CD4-positive, alpha-beta T cell treated with Interleukin-6 for 4 hours (primary cell): ENCODE measurements at regions not wholly inside any gene's neighbourhood (a gene's known extent, or its start where the extent isn't known, plus 50 kb on each side); places are given as distances from the start of the nearest gene placed in this dataset.
"Not testable (repeated sequence)": the region's sequence is repeated elsewhere in the genome, so short reads cannot be mapped to it uniquely, and the experiment has no call there.

Experiments used
- DNase-seq: peaks from one replicate; pipeline ENCODE4 v3.0.0-alpha.2; 2020; ENCODE audit warnings: mixed read lengths

DNA sequence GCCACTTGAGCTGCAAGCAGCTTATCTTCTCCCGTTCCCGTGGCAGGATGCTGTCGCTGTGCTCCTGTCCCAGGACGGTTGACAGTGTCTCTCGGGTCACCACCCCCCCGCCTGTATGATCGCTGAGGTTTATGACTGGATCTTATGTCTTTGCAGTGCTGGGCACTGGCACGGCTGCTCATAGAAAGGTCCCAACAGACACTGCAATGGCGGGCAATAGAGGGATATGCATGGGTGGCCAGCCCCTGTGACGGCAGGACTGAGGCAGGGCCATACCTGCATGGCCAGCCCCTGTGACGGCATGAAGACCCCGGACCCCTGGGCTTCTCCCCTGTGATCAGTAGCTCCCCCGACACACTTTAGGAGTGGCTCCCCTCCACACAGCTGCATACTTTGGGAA is 307.2 kb downstream of the TEX29 start:
- DNase-seq, result no peak

DNA sequence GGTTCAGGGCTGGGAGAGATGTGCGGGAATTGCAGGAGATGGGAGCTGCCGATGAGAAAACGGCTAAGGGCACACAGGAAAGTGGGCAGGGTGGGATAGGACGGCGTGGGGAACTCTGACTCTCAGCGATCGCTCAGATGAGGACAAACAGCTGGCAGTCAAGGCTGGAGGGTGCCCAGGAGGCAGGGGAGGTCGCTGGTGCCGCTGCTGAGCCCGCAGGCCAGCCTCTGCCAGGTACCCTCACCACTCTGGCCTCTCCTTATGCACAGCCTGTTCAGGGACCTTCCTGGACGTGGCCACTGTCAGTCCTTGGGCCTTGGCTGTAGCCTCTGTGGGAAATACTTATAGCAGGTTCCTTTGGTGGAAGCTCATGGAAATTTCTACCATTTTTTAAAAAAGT is 308.6 kb downstream of the TEX29 start:
- DNase-seq, result no peak

DNA sequence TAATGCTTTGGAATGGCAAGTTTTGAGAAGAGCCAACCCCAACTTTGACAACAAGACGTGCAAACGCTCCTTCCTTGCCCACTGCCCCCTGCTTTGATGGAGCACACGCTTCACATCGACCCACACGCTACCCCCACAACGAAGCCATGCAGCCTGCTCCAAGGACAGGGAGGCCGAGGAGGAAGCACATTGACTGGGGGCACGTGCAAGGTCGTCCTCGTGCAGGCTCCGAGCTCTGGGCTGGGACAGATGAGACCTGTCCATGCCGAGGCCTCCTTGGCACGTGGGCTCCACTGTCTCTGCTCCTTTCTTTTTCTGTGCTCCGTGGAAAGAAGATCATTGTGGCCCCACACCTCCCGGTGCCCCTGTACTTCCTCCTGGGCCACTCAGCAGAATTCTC is 309.0 kb downstream of the TEX29 start:
- DNase-seq, result no peak

DNA sequence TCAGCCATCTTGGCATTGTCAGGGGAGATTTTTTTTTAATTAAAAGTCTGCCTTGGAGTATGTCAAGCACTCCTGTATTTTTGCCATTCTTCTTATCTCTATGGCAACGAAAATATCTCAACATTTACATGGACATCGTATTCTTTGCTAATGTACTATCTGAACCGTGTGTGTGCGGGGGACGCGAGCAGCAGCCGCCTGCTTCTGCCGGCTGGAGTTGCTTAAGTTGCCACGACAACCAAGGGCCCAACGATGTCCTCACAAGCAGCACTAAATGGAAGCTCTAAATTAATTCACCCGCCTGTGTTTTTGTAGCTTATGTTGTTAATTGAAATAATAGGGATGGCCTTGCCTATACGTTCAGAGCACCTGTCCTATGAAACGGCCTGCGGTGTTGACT is 309.5 kb downstream of the TEX29 start:
- DNase-seq, result no peak

DNA sequence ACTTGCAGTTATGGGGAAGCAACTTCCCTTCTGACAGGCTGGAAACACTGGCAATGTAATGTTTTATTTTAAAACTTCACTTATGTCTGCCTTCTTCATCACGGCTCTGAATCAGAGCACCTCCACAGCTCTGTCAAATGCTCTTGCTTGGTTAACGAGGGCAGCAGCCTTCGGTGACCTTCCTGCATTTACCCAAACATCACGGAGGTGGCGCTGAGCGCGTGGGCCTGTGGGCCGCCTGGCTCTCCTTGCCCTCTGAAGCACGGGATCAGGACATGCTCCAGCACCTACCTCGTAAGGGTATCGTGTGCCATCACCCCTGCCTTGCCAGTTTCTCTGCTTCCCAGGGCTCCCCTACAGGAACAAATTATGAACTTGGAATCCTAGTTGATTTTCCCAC is 310.0 kb downstream of the TEX29 start:
- DNase-seq, result no peak

DNA sequence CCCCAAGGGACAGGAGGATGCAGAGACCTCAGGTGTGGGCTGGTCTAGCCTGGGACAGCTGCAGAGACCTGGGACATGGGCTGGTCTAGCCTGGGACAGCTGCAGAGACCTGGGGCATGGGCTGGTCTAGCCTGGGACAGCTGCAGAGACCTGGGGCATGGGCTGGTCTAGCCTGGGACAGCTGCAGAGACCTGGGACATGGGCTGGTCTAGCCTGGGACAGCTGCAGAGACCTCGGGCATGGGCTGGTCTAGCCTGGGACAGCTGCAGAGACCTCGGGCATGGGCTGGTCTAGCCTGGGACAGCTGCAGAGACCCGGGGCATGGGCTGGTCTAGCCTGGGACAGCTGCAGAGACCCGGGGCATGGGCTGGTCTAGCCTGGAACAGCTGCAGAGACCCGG is 310.8 kb downstream of the TEX29 start:
- DNase-seq, result not testable (repeated sequence)

DNA sequence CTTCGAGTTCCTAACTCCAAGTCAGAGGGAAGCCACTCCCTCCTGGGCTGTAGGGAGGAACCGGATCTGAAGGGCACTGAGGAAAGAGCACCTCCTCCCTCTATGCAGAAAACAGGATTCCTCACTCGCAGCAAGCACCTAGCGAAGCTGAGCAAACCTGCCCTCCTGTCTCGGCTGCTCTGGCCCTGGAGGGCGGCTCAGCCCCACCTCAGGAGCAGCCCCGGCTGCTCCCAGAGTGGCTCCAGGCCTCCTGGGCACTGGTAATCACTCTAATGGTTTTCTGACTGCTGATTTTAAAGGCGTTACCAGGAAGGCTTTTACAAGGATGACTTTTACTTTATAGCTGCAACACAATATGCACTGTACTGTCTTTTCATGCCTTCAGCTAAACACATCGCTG is 312.5 kb downstream of the TEX29 start:
- no peak for DNase-seq

DNA sequence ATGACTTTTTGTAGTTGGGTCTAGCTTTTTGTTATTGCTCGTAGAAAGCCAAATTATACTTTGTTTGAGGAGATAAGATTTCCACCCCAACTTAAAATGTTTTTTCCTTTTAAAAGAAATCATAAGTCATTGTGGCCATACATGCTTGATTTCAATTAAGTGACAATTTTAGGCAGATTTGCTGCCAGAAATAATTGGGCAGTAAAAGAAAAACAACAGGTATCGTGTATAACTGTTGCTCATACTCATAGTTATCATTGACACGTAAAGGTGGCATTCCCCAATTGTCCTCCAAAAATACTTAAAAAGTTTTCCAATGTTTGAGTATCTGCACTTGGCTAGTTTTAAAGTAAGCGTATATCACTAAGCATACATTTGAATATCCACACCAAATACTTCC is 313.0 kb downstream of the TEX29 start:
- no peak for DNase-seq

DNA sequence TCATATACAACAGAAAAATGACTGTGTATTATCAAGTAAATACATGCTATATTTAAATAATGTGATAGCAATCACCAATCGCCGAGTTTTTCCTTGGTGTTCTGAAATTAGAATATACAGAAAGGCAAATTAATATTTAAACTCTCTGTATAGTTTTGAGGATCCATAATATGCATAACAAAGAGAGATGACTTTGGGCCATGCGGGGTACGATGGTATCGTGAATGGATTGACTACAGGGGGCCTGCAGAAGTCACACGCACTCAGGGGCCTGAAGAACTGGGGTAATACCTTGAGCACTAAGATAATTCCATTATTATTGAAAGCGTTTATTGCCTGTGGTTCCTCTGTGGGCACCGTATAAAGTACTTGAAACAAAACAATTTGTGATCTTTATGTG is 314.0 kb downstream of the TEX29 start:
- DNase-seq, result no peak

DNA sequence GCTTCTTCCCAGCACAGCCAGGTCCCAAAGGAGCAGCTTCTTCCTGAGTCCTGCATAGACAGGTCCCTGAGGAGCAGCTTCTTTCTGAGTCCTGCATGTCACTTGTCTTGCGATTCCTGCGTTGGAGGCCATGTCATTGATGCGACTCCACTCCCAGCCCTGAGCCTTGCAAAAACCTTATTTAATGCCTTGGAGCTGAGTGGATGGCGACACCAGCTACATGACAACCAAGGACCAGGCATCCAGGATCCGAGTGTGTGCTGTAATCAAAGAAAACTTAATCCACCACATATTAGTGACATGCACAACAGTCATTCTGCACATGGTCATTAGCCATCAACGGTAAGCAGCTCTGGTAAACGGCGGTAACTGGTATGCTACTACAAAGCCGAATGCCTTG is 315.8 kb downstream of the TEX29 start:
- no peak for DNase-seq

DNA sequence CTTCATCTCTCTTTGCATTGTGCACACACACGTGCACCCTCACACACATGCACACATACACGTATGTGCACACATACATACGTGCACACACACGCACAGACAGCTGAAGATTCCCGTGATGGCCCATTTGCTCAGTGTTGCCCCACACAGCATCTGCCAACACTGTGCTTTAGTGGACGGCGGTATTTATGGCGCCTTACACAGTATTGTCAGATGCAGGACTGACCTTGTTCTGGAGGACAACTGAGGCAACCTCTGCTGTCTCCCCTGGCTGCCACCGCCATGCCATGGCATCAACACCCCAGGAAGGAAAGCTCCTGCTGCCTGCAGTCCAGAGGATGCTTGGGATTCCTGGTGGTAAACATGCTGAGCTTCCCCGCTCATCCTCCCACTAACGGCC is 316.4 kb downstream of the TEX29 start:
- DNase-seq, result no peak

DNA sequence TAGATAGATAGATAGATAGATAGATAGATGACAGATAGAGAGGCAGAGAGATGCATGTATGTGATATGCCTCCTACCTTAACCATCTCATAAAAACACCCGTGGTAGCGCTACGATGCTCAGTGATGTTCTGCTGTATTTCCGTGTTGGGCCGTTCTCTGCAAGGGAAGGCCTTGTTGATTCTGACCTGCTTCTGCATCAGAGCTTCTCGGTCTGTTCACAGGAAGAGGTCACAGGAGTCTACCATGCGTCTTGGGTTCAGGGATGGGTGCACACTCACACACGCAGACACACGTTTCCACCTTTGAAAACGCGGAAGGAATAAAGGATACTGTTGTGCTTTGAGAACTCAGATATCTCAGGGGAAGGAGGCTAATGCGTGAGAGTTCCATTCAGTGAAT is 316.9 kb downstream of the TEX29 start:
- DNase-seq, result no peak

DNA sequence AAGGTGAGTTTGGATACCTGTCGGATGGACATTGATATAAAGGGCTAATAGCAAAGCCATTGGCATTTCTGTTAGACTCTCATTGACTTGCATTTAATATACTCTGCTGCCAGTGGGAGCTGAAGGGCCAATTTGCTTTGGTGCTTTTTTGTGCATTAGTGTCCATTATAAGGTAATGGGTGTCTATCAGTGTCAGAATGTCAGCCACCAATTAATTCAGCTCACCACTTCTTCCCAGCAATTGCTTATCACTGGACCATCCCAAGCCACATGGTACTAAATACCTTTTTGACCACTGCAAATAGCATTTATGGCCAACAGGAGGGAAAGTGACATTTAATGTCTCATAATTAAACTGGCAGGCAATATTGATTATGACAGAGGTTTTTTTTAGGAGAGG is 317.8 kb downstream of the TEX29 start:
- DNase-seq, result no peak

DNA sequence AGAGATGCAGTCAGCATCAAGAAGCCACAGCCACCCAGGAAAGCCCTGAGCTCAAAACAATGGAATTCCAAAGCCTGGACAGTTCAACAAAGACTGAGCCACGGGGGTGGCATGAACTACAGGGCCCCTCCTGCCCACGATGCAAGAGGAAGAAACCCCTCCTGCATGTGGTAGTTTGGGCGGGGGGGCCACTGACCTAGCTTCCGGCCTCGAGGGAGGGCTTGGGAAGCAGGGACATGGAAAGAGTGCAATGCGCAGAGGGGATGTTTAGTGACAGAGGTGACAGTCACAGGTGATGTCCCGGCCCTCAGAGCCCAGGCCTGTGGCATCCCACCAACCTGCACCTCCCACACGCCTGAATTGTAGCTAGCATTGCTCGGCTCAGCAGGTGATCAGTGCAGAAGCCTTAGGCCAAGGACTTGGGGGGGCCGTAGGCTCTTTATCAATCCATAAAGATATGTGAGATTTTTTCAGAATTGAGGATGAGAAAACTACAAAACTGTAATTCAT is 318.8 kb downstream of the TEX29 start:
- no peak for DNase-seq

DNA sequence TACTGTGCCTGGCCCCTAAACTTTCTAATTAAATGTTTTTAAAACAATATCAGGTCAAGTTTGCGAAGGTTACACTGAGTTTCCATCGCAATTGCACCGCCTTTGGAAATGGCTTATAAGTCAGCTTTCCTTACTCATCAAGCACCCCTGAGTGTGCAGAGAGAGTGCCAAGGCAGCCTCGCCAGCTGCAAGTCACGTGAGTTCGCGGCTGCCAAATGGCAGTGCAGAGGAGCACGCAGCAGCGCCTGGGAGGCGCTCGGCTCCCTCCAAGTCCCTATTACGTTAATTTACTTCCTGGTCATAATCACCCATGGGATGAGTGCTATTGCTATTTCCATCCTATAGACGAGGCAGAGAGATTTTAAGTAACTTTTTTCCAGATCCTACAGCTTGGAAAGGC is 319.6 kb downstream of the TEX29 start:
- no peak for DNase-seq

DNA sequence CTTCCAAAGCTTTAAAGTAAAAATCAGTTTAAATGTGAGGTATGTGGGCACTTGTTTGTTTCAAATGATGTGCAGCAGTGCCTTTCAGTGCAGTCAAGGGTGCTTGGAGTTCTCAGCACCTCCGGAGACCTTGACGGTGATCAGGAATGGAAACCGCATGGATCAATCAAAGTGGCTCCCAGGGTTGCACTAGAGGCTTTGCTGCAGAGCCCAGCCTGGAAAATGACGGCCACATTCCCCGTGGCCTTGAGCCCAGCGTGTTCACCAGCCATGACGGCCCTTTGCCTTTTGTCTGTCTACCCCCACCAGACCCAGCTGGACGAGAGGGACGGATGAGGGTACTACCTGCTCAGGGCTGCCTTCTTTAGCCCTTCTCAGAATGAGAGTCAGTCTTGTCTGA is 320.0 kb downstream of the TEX29 start:
- DNase-seq, result no peak

DNA sequence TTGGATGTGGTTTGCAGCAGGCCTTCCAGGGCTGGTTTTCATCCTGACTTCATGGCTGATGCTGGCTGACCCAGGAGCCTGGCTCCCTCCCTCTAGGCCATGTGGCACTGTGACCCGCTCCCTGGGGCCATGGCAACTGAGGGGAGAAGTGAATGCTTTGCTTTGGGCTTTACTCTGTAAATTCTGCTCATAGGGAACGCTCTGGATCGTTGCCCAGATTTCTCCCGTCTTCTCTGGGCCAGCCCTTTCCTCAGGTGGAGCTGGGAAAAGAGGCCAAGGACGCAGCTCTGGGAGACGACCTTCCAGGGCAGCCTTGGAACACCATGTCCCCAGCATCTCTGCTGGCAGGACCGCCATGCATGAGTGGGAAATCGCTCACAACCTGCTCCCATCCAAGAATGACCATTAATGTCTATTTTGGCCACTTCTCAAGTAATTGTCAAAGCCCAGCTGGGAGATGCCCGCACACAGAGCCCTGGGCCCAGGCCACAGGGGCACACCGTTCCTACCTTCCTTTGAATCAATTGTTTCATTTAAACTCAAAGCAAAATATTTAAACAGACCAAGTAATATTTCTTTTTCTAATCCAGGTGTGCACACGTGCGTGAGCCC is 321.8 kb downstream of the TEX29 start:
- DNase-seq, result no peak

DNA sequence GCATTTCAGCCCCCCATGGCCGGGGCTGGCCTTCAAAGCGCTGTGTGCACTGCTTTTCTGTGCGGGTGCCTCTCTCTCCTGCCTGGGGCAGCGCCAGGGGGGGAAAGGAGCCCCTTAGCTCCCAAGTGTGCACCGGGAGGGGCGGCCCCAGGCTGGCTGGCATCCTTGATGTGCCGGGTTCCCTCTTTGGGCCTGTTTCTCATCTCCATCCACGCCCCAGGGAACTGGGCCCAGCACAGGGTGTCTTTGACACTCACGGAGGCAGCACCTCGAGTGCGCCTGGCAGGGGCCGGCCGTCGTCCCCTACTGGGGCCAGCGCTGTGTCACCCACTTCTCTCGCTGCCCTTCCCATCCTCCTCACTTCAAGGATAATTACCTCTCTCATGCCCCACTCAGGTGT is 324.3 kb downstream of the TEX29 start:
- no peak for DNase-seq

DNA sequence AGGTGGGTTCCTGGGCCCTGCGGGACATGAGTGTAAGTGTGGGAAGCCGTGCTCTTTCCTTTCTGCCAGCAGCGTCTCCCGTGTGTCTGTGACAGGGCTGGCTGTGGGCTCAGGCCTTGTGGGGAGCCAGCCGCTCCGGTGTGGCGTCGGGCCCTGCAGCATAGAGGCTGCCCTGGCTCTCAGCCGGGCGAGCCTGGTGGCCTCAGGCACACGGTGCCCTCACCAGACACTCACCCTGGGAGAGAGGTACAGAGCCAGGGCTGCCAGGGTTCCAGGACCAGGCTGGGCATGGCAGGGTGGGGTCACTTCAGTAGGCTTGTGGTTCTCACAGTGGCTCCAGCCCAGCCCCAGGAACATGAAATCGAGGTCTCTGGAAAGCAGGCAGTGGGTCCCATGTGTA is 324.8 kb downstream of the TEX29 start:
- DNase-seq, result no peak

DNA sequence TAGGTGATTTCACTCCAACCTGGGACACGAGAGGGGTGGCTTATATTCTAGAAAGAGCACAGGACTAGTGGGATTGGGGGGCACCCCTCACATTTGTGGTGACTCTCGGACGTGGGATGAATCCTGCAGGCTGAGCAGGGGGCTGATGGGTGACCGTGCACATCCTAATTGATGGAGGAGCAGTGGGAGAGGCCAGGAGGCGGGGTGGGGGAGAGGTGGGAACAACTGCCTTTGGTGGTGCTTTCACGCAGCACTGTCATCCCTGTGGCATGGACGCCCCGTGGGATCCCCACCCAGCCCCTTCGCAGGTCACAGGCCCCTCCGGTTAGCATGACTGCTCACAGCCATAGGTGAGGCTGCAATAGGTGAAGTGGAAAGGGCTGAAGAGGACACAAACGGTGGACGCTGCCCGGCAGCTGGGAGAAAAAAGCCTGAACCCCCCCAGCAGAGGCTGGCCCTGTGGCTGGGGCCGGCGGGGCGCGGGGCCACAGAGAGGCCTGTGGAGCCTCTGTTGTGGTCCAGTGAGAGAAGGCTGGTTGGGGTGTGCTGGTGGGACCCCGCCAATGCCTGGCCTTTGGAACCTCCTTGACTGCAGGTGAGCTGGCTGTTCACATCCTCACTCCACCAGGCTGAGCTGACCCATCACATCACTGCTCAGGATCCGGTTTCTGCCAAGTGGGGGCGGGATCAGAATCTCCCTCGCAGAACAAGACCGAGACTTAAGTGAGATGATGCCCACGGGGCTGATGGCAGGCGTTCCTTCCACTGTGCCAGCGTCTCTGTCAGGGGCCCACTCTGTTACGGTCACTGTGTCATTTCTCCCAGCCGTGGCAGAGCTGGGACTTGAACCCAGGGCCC is 325.4 kb downstream of the TEX29 start:
- no peak for DNase-seq

DNA sequence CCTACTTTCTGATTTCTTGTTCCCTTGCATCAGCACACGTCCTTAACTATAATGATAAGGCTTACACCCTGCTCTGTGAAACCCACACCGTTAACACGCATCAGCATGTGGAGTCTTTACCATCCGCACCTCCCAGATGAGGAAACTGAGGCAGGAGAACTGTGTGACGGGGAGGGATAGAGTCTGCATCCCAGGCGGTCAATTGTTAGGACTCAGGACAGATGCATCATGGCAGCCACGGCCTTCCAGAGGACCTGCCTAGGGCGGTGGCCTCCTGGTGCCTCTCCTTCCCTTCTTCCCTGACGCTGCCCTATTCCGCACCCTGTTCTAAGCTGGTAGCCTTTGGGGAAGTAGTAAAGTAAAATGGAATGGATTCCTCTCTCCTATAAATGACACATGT is 326.0 kb downstream of the TEX29 start:
- DNase-seq, result no peak

DNA sequence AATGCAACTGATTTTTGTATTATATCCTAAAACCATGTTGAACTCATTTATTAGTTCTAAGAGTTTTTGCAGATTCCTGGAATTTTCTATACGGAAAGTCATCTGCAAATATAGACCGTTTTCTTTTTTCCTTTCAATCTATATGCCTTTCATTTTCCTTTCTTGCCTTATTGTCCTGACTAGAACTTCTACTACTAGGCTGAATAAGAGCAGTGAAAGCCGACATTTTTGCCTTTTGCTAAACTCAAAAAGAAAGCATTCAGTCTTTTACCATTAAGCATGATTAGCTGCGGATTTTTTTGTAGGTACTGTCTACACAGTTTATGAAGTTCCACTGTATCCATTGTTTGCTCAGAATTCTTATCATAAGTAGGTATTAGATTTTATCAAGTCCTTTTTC is 328.4 kb downstream of the TEX29 start:
- no peak for DNase-seq

DNA sequence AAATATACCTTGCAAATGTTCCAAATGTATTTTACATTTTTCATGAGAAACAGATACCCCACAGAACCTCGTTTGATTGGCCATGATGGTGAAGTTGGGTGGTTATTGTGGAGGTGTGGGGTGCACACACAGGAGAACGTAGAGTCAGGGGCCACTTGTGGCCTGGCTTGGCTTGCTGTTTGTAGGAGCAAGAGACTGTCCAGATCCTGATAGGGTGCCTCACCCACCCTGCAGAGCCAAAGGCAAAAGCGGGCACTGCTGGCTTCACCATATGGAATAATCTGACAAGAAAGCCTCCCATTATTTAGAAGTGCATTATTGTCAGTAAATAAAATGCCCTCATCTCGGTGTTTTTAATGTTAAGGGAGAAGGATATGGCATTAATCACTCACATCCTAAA is 330.2 kb downstream of the TEX29 start:
- DNase-seq, result no peak

DNA sequence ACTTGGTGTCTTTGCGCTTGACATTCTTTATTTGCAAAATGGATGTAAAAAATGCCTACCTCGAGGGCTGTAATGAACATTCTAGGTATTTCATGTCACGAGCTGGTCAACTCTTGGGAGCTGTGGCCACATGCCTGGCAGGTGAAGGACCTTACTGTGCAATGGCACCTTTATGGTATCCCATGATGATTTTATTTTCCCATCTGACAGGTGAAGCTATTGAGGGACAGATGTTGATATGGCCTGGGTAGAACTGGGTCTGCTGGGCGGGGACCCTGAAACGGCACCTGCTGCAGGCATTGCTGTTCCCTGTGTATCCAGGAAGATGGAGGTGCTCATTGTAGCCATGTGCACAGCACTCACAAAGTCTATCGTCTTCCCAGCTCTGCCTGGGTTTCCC is 332.2 kb downstream of the TEX29 start:
- DNase-seq, result no peak

DNA sequence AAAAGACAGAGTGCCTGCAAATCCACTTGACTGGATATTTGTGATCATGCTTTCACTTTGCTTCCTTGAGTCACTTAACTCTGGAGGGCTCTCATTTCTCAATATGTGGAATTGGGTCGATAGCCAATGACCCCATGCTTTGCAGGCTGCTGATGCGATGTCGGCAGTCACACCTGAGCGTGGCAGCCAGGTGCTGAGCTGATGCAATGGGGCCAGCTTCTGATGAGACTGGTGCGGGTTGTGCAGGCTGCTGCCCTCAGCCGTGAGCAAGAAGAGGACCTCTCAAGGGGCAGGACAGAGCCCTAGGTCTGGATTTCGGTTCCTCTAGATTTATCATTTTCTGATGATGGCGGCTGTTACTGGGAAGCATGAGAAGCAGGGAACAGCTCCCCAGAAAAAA is 334.1 kb downstream of the TEX29 start:
- no peak for DNase-seq
